GM13977 (cell line): ENCODE measurements at regions not wholly inside any gene's neighbourhood (a gene's known extent, or its start where the extent isn't known, plus 50 kb on each side); places are given as distances from the start of the nearest gene placed in this dataset.

Experiments
- DNase-seq: peaks from one replicate; pipeline ENCODE4 v3.0.0; 2012; ENCODE audit warnings: low spot score
- CTCF ChIP-seq: IDR thresholded peaks from 2 replicates; pipeline ENCODE4 v1.5.1; 2012; ENCODE audit warnings: mild to moderate bottlenecking, control low read depth; ENCODE audit not compliant: insufficient read depth; ENCODE audit errors: extremely low read depth, missing control alignments
- in situ Hi-C: fragments of 300-500 bp; cut with MboI; formaldehyde crosslinking; loops from one replicate; pipeline ENCODE4 v1.12.0; 2022; ENCODE audit warnings: low sequenced_read_pairs, low pct_unique_long_range_greater_than_20kb, mixed read lengths, inconsistent platforms; ENCODE audit not compliant: unreplicated experiment

GRCh38 chr9:109862452-109862851 is 82.5 kb downstream of the PALM2AKAP2 start:
- in situ Hi-C loops, result no loop called here
- no peak for TF ChIP-seq CTCF
- DNase-seq, result no peak

DNA sequence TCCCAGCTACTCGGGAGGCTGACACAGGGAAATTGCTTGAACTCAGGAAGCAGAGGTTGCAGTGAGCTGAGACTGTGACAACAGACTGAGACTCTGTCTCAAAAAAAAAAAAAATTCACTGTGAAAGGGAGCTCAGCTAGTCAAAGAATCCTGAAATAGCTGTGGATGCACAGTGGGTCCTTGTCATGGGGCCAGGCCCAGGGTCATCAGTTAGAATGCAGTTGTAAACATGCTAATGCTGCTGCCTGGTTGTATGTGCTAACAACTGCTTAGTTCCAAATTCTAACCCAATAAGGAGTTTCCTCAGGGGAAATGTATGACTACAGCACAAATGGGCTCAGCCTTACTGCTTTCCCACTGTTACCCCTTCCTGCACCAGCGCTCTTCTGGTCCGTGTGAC is 84.0 kb downstream of the PALM2AKAP2 start:
- TF ChIP-seq CTCF, result no peak
- DNase-seq, result no peak
- in situ Hi-C loops, result no loop called here

- no peak for DNase-seq
- in situ Hi-C loops, result no loop called here
- no peak for TF ChIP-seq CTCF
Measured at GRCh38 chr9:109865521-109865920, 85.5 kb downstream of the PALM2AKAP2 start.

- no peak for DNase-seq
- TF ChIP-seq CTCF, result no peak
- in situ Hi-C loops, result no loop called here
Measured at GRCh38 chr9:109868207-109868606, 88.2 kb downstream of the PALM2AKAP2 start.

- TF ChIP-seq CTCF, result no peak
- in situ Hi-C loops, result no loop called here
- DNase-seq, result no peak
Measured at GRCh38 chr9:109868722-109869121, 88.7 kb downstream of the PALM2AKAP2 start.

- in situ Hi-C loops, result no loop called here
- DNase-seq, result no peak
- no peak for TF ChIP-seq CTCF
Measured at GRCh38 chr9:109870365-109870764, 90.4 kb downstream of the PALM2AKAP2 start.

DNA sequence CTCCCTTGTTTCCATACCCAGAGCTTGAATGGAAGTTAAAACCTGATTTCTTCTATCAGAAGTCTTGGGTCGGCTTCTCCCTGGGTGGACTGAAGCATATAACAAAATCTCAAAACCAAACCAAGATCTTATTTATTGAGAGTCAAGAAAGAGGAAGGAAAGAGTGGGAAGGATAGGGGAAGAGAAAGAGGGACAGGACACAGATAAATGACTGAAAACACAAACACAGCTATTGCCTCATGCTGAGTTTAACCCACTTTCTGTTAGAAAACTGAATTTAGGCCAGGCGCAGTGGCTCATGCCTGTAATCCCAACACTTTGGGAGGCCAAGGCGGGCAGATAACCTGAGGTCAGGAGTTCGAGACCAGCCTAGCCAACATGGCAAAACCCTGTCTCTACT is 92.9 kb downstream of the PALM2AKAP2 start:
- TF ChIP-seq CTCF, result no peak
- DNase-seq, result no peak
- in situ Hi-C loops, result no loop called here
